Suprapubic skin (tissue), 3 donors: ENCODE measurements at regions not wholly inside any gene's neighbourhood (a gene's known extent, or its start where the extent isn't known, plus 50 kb on each side); places are given as distances from the start of the nearest gene placed in this dataset.

ENCODE experiments used
- EP300 ChIP-seq: sonication (generic); formaldehyde crosslinking; IDR thresholded peaks from one replicate; pipeline ENCODE4 v1.6.1; 2017; ENCODE audit warnings: antibody characterized with exemption
- POLR2A ChIP-seq, 2 donors: fragments of 450-650 bp; IDR thresholded peaks; one replicate each; pipeline ENCODE4 v1.6.1; 2017; ENCODE audit warnings: antibody characterized with exemption in 2 of 2, mild to moderate bottlenecking in 2 of 2, moderate library complexity in 2 of 2
- TF ChIP-seq, protein P1 (sequence below), 2 donors: fragments of 200-600 bp in 1 of 2; fragments of 450-650 bp in 1 of 2; sonication (generic) in 1 of 2; IDR thresholded peaks; one replicate each; pipeline ENCODE4 v1.5.1; 2016 to 2019; ENCODE audit warnings: antibody characterized with exemption in 2 of 2, mild to moderate bottlenecking in 1 of 2, moderate library complexity in 1 of 2

DNA sequence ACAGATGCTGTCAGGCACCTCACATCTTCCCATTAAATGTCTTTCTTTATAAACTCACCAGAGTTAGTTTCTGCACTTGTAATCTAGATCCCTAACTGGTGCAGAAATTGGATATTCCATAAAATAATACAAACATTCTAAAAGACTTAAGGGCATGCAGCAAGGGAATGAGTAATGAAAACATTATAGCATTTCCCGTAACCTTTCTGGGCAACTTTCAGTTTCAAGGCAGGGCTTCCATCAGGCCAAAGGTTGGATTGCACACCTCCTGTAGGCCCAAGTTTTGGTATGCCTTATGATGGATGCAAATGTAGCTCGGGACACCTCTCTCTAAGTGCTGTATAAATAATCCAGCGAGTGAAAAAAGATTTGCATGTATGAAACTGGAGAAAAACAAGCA lies 129.9 kb upstream of the LYZL2 start:
- TF ChIP-seq, protein P1, sequence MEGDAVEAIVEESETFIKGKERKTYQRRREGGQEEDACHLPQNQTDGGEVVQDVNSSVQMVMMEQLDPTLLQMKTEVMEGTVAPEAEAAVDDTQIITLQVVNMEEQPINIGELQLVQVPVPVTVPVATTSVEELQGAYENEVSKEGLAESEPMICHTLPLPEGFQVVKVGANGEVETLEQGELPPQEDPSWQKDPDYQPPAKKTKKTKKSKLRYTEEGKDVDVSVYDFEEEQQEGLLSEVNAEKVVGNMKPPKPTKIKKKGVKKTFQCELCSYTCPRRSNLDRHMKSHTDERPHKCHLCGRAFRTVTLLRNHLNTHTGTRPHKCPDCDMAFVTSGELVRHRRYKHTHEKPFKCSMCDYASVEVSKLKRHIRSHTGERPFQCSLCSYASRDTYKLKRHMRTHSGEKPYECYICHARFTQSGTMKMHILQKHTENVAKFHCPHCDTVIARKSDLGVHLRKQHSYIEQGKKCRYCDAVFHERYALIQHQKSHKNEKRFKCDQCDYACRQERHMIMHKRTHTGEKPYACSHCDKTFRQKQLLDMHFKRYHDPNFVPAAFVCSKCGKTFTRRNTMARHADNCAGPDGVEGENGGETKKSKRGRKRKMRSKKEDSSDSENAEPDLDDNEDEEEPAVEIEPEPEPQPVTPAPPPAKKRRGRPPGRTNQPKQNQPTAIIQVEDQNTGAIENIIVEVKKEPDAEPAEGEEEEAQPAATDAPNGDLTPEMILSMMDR (IDR thresholded peaks at IDR 0.05), result no peak
- TF ChIP-seq EP300, result no peak
- no peak for TF ChIP-seq POLR2A (IDR thresholded peaks at IDR 0.05)
